22Rv1 (cell line): ENCODE measurements at regions not wholly inside any gene's neighbourhood (a gene's known extent, or its start where the extent isn't known, plus 50 kb on each side); places are given as distances from the start of the nearest gene placed in this dataset.

Source experiments
- ZFX ChIP-seq: fragments of 450-650 bp; IDR thresholded peaks from 2 replicates; pipeline ENCODE4 v1.6.1; 2017; ENCODE audit warnings: antibody characterized with exemption, borderline replicate concordance
- TF ChIP-seq, protein P1 (sequence below): fragments of 450-650 bp; IDR thresholded peaks from 2 replicates; pipeline ENCODE4 v1.5.1; 2017; ENCODE audit warnings: mild to moderate bottlenecking

DNA sequence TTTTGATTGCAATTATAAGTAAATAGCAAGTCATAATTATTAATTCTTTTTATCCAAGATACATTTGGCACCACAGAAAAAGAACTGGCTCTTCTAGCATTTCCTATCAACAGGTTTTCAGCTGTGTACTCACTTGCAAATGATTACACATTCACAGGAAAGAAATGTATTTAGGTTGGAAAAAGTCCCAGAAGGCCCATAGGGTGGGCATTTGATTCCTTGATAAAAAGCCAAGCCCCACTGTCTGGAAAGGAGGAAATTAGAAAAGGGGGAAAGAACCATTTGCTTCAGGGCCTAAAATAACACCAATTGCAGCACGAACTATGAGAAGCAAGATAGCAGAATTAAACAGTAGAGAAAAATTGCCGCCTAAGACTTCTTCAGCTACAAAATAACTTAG is 80.8 kb upstream of the COL1A2 start:
- TF ChIP-seq, protein P1, sequence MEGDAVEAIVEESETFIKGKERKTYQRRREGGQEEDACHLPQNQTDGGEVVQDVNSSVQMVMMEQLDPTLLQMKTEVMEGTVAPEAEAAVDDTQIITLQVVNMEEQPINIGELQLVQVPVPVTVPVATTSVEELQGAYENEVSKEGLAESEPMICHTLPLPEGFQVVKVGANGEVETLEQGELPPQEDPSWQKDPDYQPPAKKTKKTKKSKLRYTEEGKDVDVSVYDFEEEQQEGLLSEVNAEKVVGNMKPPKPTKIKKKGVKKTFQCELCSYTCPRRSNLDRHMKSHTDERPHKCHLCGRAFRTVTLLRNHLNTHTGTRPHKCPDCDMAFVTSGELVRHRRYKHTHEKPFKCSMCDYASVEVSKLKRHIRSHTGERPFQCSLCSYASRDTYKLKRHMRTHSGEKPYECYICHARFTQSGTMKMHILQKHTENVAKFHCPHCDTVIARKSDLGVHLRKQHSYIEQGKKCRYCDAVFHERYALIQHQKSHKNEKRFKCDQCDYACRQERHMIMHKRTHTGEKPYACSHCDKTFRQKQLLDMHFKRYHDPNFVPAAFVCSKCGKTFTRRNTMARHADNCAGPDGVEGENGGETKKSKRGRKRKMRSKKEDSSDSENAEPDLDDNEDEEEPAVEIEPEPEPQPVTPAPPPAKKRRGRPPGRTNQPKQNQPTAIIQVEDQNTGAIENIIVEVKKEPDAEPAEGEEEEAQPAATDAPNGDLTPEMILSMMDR: no peak
- TF ChIP-seq ZFX: no peak
